C4-2B (cell line): ENCODE measurements at regions not wholly inside any gene's neighbourhood (a gene's known extent, or its start where the extent isn't known, plus 50 kb on each side); places are given as distances from the start of the nearest gene placed in this dataset.

Experiments
- CTCF ChIP-seq: fragments of 450-650 bp; conservative IDR thresholded peaks from 2 replicates; pipeline ENCODE4 v1.5.1; 2017; ENCODE audit warnings: mild to moderate bottlenecking
- ZFX ChIP-seq: fragments of 450-650 bp; IDR thresholded peaks from 2 replicates; pipeline ENCODE4 v1.6.1; 2017

DNA sequence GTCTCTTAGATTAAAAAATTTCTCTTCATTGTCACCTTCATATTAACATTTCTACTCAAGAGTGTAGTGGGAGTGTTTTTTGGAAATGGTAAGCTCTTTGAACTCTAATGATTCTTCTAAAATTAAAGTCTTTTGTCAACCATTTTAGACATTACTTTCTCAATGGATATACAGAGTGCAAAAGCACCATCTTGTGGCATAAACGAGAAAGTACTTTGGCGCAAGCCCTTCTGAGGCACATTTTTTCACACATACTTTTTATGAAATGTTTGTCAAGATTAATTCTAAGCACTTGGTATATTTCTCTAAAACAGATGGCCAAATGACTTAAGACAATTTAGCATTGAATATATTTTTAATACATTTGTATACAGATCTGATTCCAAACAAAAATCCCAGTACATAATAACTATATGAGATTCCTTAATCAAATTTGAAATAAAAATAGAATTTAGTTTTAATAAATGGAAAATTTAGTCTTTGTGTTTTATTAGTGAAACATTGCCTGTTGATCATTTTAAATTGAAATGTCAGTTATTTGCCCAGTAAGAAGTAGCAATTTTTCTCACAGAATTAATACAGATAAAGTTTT lies 63.3 kb upstream of the GALNT5 start:
- TF ChIP-seq CTCF = peak; percentile 75
- TF ChIP-seq ZFX = no peak
